DMS53 treated with DMSO at 0.1 percent for 48 hours (cell line): ENCODE measurements at regions not wholly inside any gene's neighbourhood (a gene's known extent, or its start where the extent isn't known, plus 50 kb on each side); places are given as distances from the start of the nearest gene placed in this dataset.
A peak's percentile ranks its signal among the peaks of the same experiment; 100 is the strongest.

Experiments
- DNase-seq: peaks from one replicate; lab custom pipeline; 2025; ENCODE audit not compliant: unreplicated experiment; lab: John Stamatoyannopoulos, UW

GRCh38 chr2:156837635-156838370 is 401.6 kb downstream of the GPD2 start:
- no peak for DNase-seq

GRCh38 chr2:156841321-156841720 is 405.1 kb downstream of the GPD2 start:
- DNase-seq, result no peak

- no peak for DNase-seq
Observed at GRCh38 chr2:156845806-156846558, 409.8 kb downstream of the GPD2 start.

- no peak for DNase-seq
Observed at GRCh38 chr2:156852210-156852609, 405.3 kb upstream of the GALNT5 start.

- DNase-seq, result no peak
Observed at GRCh38 chr2:156852681-156853080, 404.8 kb upstream of the GALNT5 start.

- DNase-seq, result no peak
Observed at GRCh38 chr2:156864325-156864724, 393.2 kb upstream of the GALNT5 start.

- no peak for DNase-seq
Observed at GRCh38 chr2:156864753-156865152, 392.8 kb upstream of the GALNT5 start.

GRCh38 chr2:156867201-156867600 is 390.3 kb upstream of the GALNT5 start:
- no peak for DNase-seq

- DNase-seq, result no peak
Observed at GRCh38 chr2:156874707-156875106, 382.8 kb upstream of the GALNT5 start.

GRCh38 chr2:156883804-156884203 is 373.7 kb upstream of the GALNT5 start:
- DNase-seq, result peak; percentile 85

- peak; percentile 71 for DNase-seq
Observed at GRCh38 chr2:156884216-156884615, 373.3 kb upstream of the GALNT5 start.

- DNase-seq, result no peak
Observed at GRCh38 chr2:156890529-156891148, 366.9 kb upstream of the GALNT5 start.

- DNase-seq, result no peak
Observed at GRCh38 chr2:156891609-156892008, 365.9 kb upstream of the GALNT5 start.

GRCh38 chr2:156892467-156893281 is 364.8 kb upstream of the GALNT5 start:
- DNase-seq, result peak; percentile 89

GRCh38 chr2:156896294-156896693 is 361.2 kb upstream of the GALNT5 start:
- no peak for DNase-seq

- no peak for DNase-seq
Observed at GRCh38 chr2:156897548-156897947, 360.0 kb upstream of the GALNT5 start.

- no peak for DNase-seq
Observed at GRCh38 chr2:156901373-156902031, 356.0 kb upstream of the GALNT5 start.

GRCh38 chr2:156903335-156903734 is 354.2 kb upstream of the GALNT5 start:
- DNase-seq, result no peak

- DNase-seq, result peak; percentile 11
Observed at GRCh38 chr2:156907806-156908205, 349.7 kb upstream of the GALNT5 start.

GRCh38 chr2:156908825-156909224 is 348.7 kb upstream of the GALNT5 start:
- no peak for DNase-seq

GRCh38 chr2:156909983-156910382 is 347.5 kb upstream of the GALNT5 start:
- DNase-seq, result no peak
